CD4-positive, CD25-positive, alpha-beta regulatory T cell (primary cell): ENCODE measurements at regions not wholly inside any gene's neighbourhood (a gene's known extent, or its start where the extent isn't known, plus 50 kb on each side); places are given as distances from the start of the nearest gene placed in this dataset.

Experiments
- ATAC-seq, 2 donors: fragments of 150-1000 bp; cut with Tn5 transposase; one replicate each; pipeline ENCODE4 v1.10.0; 2021; ENCODE audit warnings: low read depth in 2 of 2, moderate number of reproducible peaks in 2 of 2, moderate library complexity in 1 of 2
- DNase-seq, 3 donors: peaks; one replicate each; pipeline versions ENCODE4 v3.0.0 to v3.0.0-alpha.2; 2012 to 2022; ENCODE audit warnings: mixed read lengths in 1 of 3
- H3K27ac ChIP-seq: one replicate; pipeline ENCODE4 v1.7.0; 2013; ENCODE audit warnings: mild to moderate bottlenecking, low read length; ENCODE audit not compliant: insufficient read depth, poor library complexity, severe bottlenecking
- H3K27me3 ChIP-seq: one replicate; pipeline ENCODE4 v1.7.0; 2013; ENCODE audit warnings: low read length; ENCODE audit not compliant: control insufficient read depth, insufficient read depth
- H3K36me3 ChIP-seq: one replicate; pipeline ENCODE4 v1.7.0; 2013; ENCODE audit warnings: mild to moderate bottlenecking, low read length, moderate library complexity; ENCODE audit not compliant: control insufficient read depth, insufficient read depth
- H3K4me1 ChIP-seq: 2 replicates; pipeline ENCODE4 v1.7.0; 2013; ENCODE audit warnings: mild to moderate bottlenecking, low read length; ENCODE audit not compliant: insufficient read depth, control insufficient read depth, poor library complexity, severe bottlenecking
- H3K4me3 ChIP-seq: one replicate; pipeline ENCODE4 v1.7.0; 2013; ENCODE audit warnings: low read depth, mild to moderate bottlenecking, low read length, moderate library complexity
- H3K9me3 ChIP-seq, 2 experiments: 1 replicate in 1 of 2; 2 replicates in 1 of 2; pipeline ENCODE4 v1.7.0; 2013; ENCODE audit warnings: low read length in 2 of 2, mild to moderate bottlenecking in 1 of 2, moderate library complexity in 1 of 2; ENCODE audit not compliant: control insufficient read depth in 2 of 2
- H3K27ac Mint-ChIP-seq, 3 donors: one replicate each; pipeline ENCODE4 v1.8.0; 2020 to 2022; ENCODE audit warnings: mild to moderate bottlenecking in 3 of 3, mixed read lengths in 3 of 3, moderate library complexity in 2 of 3
- H3K27me3 Mint-ChIP-seq: one replicate; pipeline ENCODE4 v1.8.0; 2022; ENCODE audit warnings: mild to moderate bottlenecking, mixed read lengths
- H3K36me3 Mint-ChIP-seq: one replicate; pipeline ENCODE4 v1.8.0; 2020; ENCODE audit warnings: mixed read lengths
- H3K4me1 Mint-ChIP-seq, 4 donors: one replicate each; pipeline ENCODE4 v1.8.0; 2020 to 2022; ENCODE audit warnings: mixed read lengths in 4 of 4, mild to moderate bottlenecking in 1 of 4
- H3K4me3 Mint-ChIP-seq, 4 donors: one replicate each; pipeline ENCODE4 v1.8.0; 2020 to 2022; ENCODE audit warnings: mild to moderate bottlenecking in 4 of 4, mixed read lengths in 4 of 4, moderate library complexity in 3 of 4
- H3K9me3 Mint-ChIP-seq, 7 donors: one replicate each; pipeline ENCODE4 v1.8.0; 2020 to 2022; ENCODE audit warnings: mixed read lengths in 7 of 7, mild to moderate bottlenecking in 3 of 7, moderate library complexity in 2 of 7

- Histone ChIP-seq H3K4me3 (no peak overlapping the region), H3K36me3 (no peaks in the 10 kb centered on the region), H3K27me3 (no peaks in the 10 kb centered on the region), H3K9me3 (no peaks in the 10 kb centered on the region), H3K4me1 (no peaks in the 10 kb centered on the region), H3K27ac (no peak overlapping the region)
- no peaks in the 10 kb centered on the region for H3K36me3 Mint-ChIP-seq
- H3K27me3 Mint-ChIP-seq: no peaks in the 10 kb centered on the region
- H3K4me3 Mint-ChIP-seq: no peak overlapping the region
- no peak for ATAC-seq
- H3K4me1 Mint-ChIP-seq: no peaks in the 10 kb centered on the region
- peaks cover 0 to 29% (median 7%) of the 10 kb centered on the region in 7 donors for H3K9me3 Mint-ChIP-seq
- DNase-seq: no peak
- H3K27ac Mint-ChIP-seq: no peak overlapping the region
Measured at GRCh38 chr1:189764391-189765320, 713.0 kb downstream of the BRINP3 start.

- Mint-ChIP-seq H3K27me3 (no peaks in the 10 kb centered on the region), H3K4me1 (no peaks in the 10 kb centered on the region), H3K4me3 (no peak overlapping the region), H3K36me3 (no peaks in the 10 kb centered on the region), H3K9me3 (peaks cover 0 to 21% (median 3%) of the 10 kb centered on the region in 7 donors), H3K27ac (no peak overlapping the region)
- DNase-seq: no peak
- Histone ChIP-seq H3K27ac (no peak overlapping the region), H3K4me3 (no peak overlapping the region), H3K9me3 (peaks cover 0 to 6% of the 10 kb centered on the region in 2 experiments), H3K36me3 (no peaks in the 10 kb centered on the region), H3K27me3 (no peaks in the 10 kb centered on the region), H3K4me1 (no peaks in the 10 kb centered on the region)
- no peak for ATAC-seq
Measured at GRCh38 chr1:189769448-189769847, 708.2 kb downstream of the BRINP3 start.

- H3K27me3 ChIP-seq: no peaks in the 10 kb centered on the region
- DNase-seq: no peak
- no peaks in the 10 kb centered on the region for H3K27me3 Mint-ChIP-seq
Measured at GRCh38 chr1:189774721-189775287, 702.9 kb downstream of the BRINP3 start.

GRCh38 chr1:189775343-189775742 is 702.3 kb downstream of the BRINP3 start:
- Histone ChIP-seq H3K9me3 (peaks cover 4 to 6% of the 10 kb centered on the region in 2 experiments), H3K4me3 (no peak overlapping the region), H3K27me3 (no peaks in the 10 kb centered on the region), H3K36me3 (no peaks in the 10 kb centered on the region), H3K27ac (no peak overlapping the region), H3K4me1 (no peaks in the 10 kb centered on the region)
- Mint-ChIP-seq H3K27ac (no peak overlapping the region), H3K4me3 (no peak overlapping the region), H3K27me3 (no peaks in the 10 kb centered on the region), H3K9me3 (peaks cover 0 to 14% (median 5%) of the 10 kb centered on the region in 7 donors), H3K36me3 (no peaks in the 10 kb centered on the region), H3K4me1 (no peaks in the 10 kb centered on the region)
- ATAC-seq (no peak), DNase-seq (no peak)

More at GRCh38 chr1:189774721-189775287, 702.9 kb downstream of the BRINP3 start:
- Mint-ChIP-seq H3K36me3 (no peaks in the 10 kb centered on the region), H3K27ac (no peak overlapping the region), H3K4me3 (no peak overlapping the region), H3K9me3 (peaks cover 0 to 16% (median 5%) of the 10 kb centered on the region in 7 donors), H3K4me1 (no peaks in the 10 kb centered on the region)
- H3K4me1 ChIP-seq: no peaks in the 10 kb centered on the region
- no peaks in the 10 kb centered on the region for H3K36me3 ChIP-seq
- no peak for ATAC-seq
- no peak overlapping the region for H3K27ac ChIP-seq
- H3K4me3 ChIP-seq: no peak overlapping the region
- peaks cover 4 to 6% of the 10 kb centered on the region in 2 experiments for H3K9me3 ChIP-seq

GRCh38 chr1:189779034-189779433 is 698.6 kb downstream of the BRINP3 start:
- no peaks in the 10 kb centered on the region for H3K27me3 Mint-ChIP-seq
- peaks cover 0 to 4% of the 10 kb centered on the region in 2 experiments for H3K9me3 ChIP-seq
- no peaks in the 10 kb centered on the region for H3K27me3 ChIP-seq
- peaks cover 0 to 17% (median 5%) of the 10 kb centered on the region in 7 donors for H3K9me3 Mint-ChIP-seq
- H3K4me1 Mint-ChIP-seq: no peaks in the 10 kb centered on the region
- no peak overlapping the region for H3K27ac ChIP-seq
- no peaks in the 10 kb centered on the region for H3K36me3 Mint-ChIP-seq
- H3K4me3 Mint-ChIP-seq: no peak overlapping the region
- ATAC-seq (no peak), DNase-seq (no peak)
- H3K4me3 ChIP-seq: no peak overlapping the region
- H3K4me1 ChIP-seq: no peaks in the 10 kb centered on the region
- H3K36me3 ChIP-seq: no peaks in the 10 kb centered on the region
- no peak overlapping the region for H3K27ac Mint-ChIP-seq

GRCh38 chr1:189782295-189782694 is 695.4 kb downstream of the BRINP3 start:
- Mint-ChIP-seq H3K27me3 (no peaks in the 10 kb centered on the region), H3K27ac (no peak overlapping the region), H3K36me3 (no peaks in the 10 kb centered on the region), H3K9me3 (peaks cover 0 to 23% (median 8%) of the 10 kb centered on the region in 7 donors), H3K4me1 (no peaks in the 10 kb centered on the region), H3K4me3 (no peak overlapping the region)
- H3K4me1 ChIP-seq: no peaks in the 10 kb centered on the region
- no peak overlapping the region for H3K27ac ChIP-seq
- DNase-seq (no peak), ATAC-seq (no peak)
- H3K9me3 ChIP-seq: peaks cover 0 to 4% of the 10 kb centered on the region in 2 experiments
- H3K36me3 ChIP-seq: no peaks in the 10 kb centered on the region
- H3K27me3 ChIP-seq: no peaks in the 10 kb centered on the region
- no peak overlapping the region for H3K4me3 ChIP-seq

GRCh38 chr1:189783456-189783855 is 694.2 kb downstream of the BRINP3 start:
- no peak for ATAC-seq
- Histone ChIP-seq H3K4me3 (no peak overlapping the region), H3K27ac (no peak overlapping the region), H3K9me3 (peaks cover 0 to 4% of the 10 kb centered on the region in 2 experiments), H3K36me3 (no peaks in the 10 kb centered on the region), H3K4me1 (no peaks in the 10 kb centered on the region), H3K27me3 (no peaks in the 10 kb centered on the region)
- H3K9me3 Mint-ChIP-seq: peaks cover 0 to 22% (median 8%) of the 10 kb centered on the region in 7 donors
- no peaks in the 10 kb centered on the region for H3K36me3 Mint-ChIP-seq
- no peak overlapping the region for H3K27ac Mint-ChIP-seq
- H3K27me3 Mint-ChIP-seq: no peaks in the 10 kb centered on the region
- DNase-seq: no peak
- no peaks in the 10 kb centered on the region for H3K4me1 Mint-ChIP-seq
- no peak overlapping the region for H3K4me3 Mint-ChIP-seq
